Thoracic aorta (tissue), 2 donors: ENCODE measurements at regions not wholly inside any gene's neighbourhood (a gene's known extent, or its start where the extent isn't known, plus 50 kb on each side); places are given as distances from the start of the nearest gene placed in this dataset.

Source experiments
- ATAC-seq: fragments of 150-250 bp; one replicate; pipeline ENCODE4 v1.8.0; 2017; ENCODE audit warnings: low read depth; ENCODE audit not compliant: insufficient number of reproducible peaks, low FRiP score
- DNase-seq: peaks from one replicate; pipeline ENCODE4 v3.0.0-alpha.2; 2020; ENCODE audit warnings: low spot score
- H3K27ac ChIP-seq, 2 donors: fragments of 200-600 bp; sonication (generic); 1 replicate in 1 of 2; 2 replicates in 1 of 2; pipeline ENCODE4 v1.5.1; 2016; ENCODE audit warnings: mild to moderate bottlenecking in 2 of 2, moderate library complexity in 2 of 2
- H3K27me3 ChIP-seq: fragments of 200-600 bp; sonication (generic); replicated peaks from 2 replicates; pipeline ENCODE4 v1.6.0; 2016; ENCODE audit warnings: mild to moderate bottlenecking; ENCODE audit not compliant: insufficient read depth
- H3K36me3 ChIP-seq: fragments of 200-600 bp; sonication (generic); one replicate; pipeline ENCODE4 v1.5.1; 2016
- H3K4me1 ChIP-seq, 2 donors: fragments of 200-600 bp; sonication (generic); 1 replicate in 1 of 2; 2 replicates in 1 of 2; pipeline versions ENCODE4 v1.5.1 to v1.6.0; 2016; ENCODE audit warnings: low read depth in 2 of 2, mild to moderate bottlenecking in 1 of 2; ENCODE audit not compliant: control insufficient read depth in 1 of 2
- H3K4me3 ChIP-seq: fragments of 200-600 bp; sonication (generic); 2 replicates; pipeline ENCODE4 v1.5.1; 2016; ENCODE audit warnings: mild to moderate bottlenecking
- H3K9me3 ChIP-seq: fragments of 200-600 bp; sonication (generic); 2 replicates; pipeline ENCODE4 v1.5.1; 2016
- CTCF ChIP-seq: fragments of 200-600 bp; sonication (generic); IDR thresholded peaks from one replicate; pipeline ENCODE4 v1.5.1; 2019; ENCODE audit warnings: antibody characterized with exemption

- no peak for TF ChIP-seq CTCF
- DNase-seq (no peak), ATAC-seq (no peak)
- H3K36me3 ChIP-seq = no peaks in the 10 kb centered on the region
- no peak overlapping the region for H3K4me3 ChIP-seq
- H3K4me1 ChIP-seq = no peaks in the 10 kb centered on the region
- no peaks in the 10 kb centered on the region for H3K9me3 ChIP-seq
- H3K27ac ChIP-seq = no peak overlapping the region
- H3K27me3 ChIP-seq = no peaks in the 10 kb centered on the region
Measured at GRCh38 chr9:120265791-120266190, 314.2 kb downstream of the CDK5RAP2 start.

GRCh38 chr9:120264528-120264927, 315.4 kb downstream of the CDK5RAP2 start:
- Histone ChIP-seq H3K27ac (no peak overlapping the region), H3K4me1 (no peaks in the 10 kb centered on the region), H3K9me3 (no peaks in the 10 kb centered on the region), H3K4me3 (no peak overlapping the region), H3K36me3 (no peaks in the 10 kb centered on the region), H3K27me3 (no peaks in the 10 kb centered on the region)
- ATAC-seq = no peak
- TF ChIP-seq CTCF = no peak
- DNase-seq = no peak

- Histone ChIP-seq H3K36me3 (no peaks in the 10 kb centered on the region), H3K4me3 (no peak overlapping the region), H3K9me3 (no peaks in the 10 kb centered on the region), H3K27ac (no peak overlapping the region), H3K4me1 (no peaks in the 10 kb centered on the region), H3K27me3 (no peaks in the 10 kb centered on the region)
- no peak for TF ChIP-seq CTCF
- no peak for DNase-seq
- ATAC-seq = no peak
Measured at GRCh38 chr9:120263836-120264235, 316.1 kb downstream of the CDK5RAP2 start.

- H3K9me3 ChIP-seq = no peaks in the 10 kb centered on the region
- H3K36me3 ChIP-seq = no peaks in the 10 kb centered on the region
- ATAC-seq = no peak
- H3K27ac ChIP-seq = no peak overlapping the region
- no peaks in the 10 kb centered on the region for H3K27me3 ChIP-seq
- no peak for TF ChIP-seq CTCF
- no peak for DNase-seq
- H3K4me3 ChIP-seq = no peak overlapping the region
- peaks cover 0 to 10% of the 10 kb centered on the region in 2 donors for H3K4me1 ChIP-seq
Measured at GRCh38 chr9:120261419-120261818, 318.5 kb downstream of the CDK5RAP2 start.

GRCh38 chr9:120259100-120259499, 320.9 kb downstream of the CDK5RAP2 start:
- Histone ChIP-seq H3K4me1 (peaks cover 0 to 10% of the 10 kb centered on the region in 2 donors), H3K36me3 (no peaks in the 10 kb centered on the region), H3K27ac (no peak overlapping the region), H3K9me3 (no peaks in the 10 kb centered on the region), H3K27me3 (no peaks in the 10 kb centered on the region), H3K4me3 (no peak overlapping the region)
- TF ChIP-seq CTCF = no peak
- ATAC-seq (no peak), DNase-seq (no peak)
